ENCODE measurements at regions not wholly inside any gene's neighbourhood (a gene's known extent, or its start where the extent isn't known, plus 50 kb on each side); places are given as distances from the start of the nearest gene placed in this dataset.

DNA sequence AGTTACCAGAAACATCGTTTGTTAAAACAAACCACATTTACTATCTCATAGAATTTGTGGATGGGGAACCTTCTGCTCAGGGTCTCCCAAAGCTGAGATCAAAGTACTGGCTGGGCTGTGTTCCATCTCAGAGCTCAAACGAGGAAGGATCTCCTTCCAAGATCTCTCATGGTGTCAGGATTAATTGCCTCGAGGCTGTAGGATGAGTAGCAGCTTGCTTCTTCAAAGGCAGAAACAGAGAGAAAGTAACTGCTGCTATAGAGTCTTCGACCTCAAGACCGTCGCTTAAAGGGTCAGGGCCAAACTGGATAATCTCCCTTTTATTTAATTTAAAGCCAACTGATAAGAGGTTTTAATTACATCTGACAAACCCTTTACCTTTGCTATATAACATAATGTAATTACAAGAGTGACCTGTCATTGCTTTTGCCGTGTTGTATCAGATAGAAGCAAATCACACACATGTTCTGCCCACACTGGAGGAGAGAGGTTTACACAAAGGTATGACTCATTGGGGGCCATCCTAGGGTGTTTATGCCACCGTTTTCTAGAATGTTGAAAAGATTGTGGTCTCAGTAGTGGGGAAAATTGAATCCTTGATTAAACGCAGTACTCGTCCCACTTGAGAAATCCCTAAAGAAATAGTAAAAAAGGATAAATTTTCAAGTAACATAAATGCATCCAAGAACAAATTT is 868.8 kb upstream of the TMEM132C start:
- no peak for DNase-seq

DNA sequence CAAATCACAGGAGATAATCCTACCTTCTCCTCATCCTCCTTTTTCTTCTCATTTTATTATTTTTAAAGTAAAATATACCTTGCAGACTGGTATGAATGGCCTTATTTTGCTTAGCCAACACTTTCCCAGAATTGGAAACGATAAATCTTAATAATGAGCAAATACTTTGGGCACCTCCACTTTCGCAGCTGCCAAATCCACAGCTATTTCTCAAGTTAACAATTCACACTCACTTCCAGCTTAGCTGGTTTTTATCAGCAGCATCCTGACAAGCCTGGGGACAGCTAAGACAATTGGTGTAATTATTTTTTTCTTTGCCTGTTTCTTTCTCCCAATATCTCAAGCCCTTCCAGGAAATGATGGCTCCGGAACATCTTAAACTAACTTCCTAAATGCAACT is 867.5 kb upstream of the TMEM132C start:
- no peak for DNase-seq

DNA sequence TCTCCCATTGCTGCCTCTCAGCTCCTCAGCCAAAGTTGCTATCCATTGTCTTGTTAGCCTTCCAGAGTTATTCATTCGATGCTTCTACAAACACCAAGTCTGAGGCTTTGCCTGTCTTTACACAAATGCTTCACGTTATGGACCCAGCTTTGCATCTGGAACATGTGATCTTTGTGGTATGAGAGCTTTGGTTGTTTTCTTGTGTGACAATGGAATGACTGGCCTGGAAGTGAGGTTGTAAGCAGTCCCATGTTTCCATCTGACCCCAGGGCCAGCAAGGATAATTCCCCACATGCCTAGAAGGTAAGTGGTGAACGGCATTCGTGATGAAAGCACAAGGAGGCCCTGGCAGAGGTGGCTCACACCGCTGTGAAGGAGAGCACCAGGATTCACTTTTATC is 866.7 kb upstream of the TMEM132C start:
- no peak for DNase-seq

GRCh38 chr12:127401005-127401404 is 866.0 kb upstream of the TMEM132C start:
- DNase-seq: no peak

GRCh38 chr12:127401536-127401935 is 865.4 kb upstream of the TMEM132C start:
- no peak for DNase-seq

DNA sequence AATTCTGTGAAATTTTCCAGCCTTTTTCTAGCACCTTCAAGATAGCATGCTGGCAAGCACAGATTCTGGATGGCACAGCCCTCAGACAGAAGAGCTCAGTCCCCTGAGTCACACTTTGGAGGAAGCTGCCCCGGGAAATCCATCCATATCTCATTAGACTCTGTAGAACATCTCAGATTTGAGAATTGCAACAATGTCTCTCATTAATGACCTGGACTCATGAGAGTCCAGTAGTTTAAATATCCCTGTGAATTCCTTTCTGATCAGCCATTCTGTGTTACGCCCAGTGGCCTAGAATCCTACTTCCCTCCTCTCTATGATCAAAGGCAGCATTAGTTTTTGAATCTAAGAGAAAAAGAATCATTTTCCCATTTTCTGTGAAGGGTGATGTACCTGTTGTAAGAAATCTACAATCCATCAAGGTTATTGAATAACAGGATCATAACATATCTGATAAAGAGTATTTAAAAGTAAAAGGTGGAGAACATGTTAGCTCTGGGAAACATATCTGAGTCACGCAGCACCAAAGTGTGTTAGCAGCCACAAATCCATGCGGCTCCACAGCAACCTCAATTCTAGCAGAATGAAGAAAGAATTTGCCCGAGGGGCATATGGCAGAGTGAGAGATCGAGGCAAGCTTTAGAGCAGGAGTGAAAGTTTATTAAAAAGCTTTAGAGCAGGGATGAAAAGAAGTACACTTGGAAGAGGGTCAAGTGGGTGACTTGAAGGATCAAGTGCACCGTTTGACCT is 855.6 kb upstream of the TMEM132C start:
- no peak for DNase-seq

GRCh38 chr12:127411981-127412380 is 855.0 kb upstream of the TMEM132C start:
- no peak for DNase-seq

- no peak for DNase-seq
Observed at GRCh38 chr12:127412866-127413265, 854.1 kb upstream of the TMEM132C start.

GRCh38 chr12:127414186-127414585 is 852.8 kb upstream of the TMEM132C start:
- no peak for DNase-seq

GRCh38 chr12:127414636-127415035 is 852.3 kb upstream of the TMEM132C start:
- DNase-seq: no peak

GRCh38 chr12:127416796-127417195 is 850.2 kb upstream of the TMEM132C start:
- no peak for DNase-seq

DNA sequence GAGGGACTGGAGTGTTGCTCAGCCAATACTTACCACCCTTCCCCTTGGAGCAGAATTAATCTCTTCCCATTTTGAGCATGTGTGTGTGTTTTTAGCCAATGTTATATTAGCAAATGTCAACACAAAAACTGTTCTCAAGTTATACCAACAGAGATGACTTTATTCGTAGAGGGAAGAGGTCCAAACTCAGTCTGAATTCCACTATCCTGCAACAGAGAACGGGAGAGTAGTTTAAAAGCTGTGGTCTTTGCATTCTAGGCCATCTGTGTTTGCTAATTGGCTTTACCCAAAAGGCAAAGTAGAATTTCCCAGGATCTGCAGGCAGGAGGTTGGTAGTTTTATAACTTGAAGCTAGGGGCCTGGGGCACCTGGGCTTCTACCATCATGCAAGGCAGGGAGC is 847.9 kb upstream of the TMEM132C start:
- DNase-seq: no peak

DNA sequence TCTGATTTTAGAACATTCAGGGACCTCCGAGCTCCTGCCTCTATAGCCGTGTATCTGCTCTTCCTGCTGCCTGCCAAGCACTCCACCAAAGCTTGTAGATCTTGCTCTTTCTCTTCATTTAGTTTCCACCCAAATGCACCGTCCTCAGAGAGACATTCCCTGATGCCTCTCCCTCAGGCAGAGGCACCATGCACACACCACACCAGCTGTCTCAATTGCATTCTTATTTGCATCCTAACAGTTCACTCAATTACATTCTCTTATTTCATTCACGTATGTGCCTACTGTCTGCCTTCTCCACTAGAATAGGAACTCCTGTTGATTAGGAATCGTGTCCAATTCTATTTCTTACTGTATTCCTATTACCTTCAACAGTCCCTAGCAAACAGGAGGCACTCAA is 845.4 kb upstream of the TMEM132C start:
- DNase-seq: no peak

- DNase-seq: no peak
Observed at GRCh38 chr12:127422935-127423566, 843.9 kb upstream of the TMEM132C start.

DNA sequence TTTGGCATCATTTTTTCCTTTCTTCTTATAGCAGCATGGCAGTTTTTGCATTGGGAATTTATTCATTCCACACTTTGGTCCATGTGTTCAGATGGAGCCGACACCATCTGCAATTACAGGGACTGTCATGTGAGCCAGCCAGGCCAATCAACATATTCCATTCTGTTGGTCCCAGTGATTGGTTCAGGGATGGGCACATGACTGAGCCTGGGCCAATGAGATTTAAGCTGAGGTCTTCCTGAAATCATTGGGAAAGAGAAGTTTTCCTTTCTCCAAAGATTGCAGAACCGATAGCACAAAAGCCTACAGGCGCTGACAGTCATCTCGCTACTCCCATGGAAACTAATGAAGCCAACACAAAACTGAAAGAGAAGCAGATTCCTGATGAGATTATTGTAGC is 841.5 kb upstream of the TMEM132C start:
- DNase-seq: no peak

DNA sequence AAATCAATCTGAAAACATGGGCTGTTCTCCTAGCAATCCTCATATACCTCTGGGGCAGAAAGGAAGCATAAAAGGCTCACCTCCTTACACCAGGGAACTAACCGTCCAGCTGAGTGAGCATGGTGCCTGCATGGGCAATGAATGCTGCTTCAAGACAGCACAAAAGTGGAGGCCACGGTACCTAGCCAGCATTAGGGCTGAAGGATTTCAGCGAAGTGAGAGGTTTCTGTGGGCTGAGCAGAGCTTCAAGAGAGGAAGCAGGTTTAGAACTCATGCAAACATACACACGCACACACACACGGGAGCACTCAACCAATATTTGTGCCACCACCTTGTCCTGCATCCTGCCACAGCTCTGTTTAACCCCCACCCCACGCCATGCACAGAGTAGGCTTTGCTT is 838.5 kb upstream of the TMEM132C start:
- DNase-seq: no peak

DNA sequence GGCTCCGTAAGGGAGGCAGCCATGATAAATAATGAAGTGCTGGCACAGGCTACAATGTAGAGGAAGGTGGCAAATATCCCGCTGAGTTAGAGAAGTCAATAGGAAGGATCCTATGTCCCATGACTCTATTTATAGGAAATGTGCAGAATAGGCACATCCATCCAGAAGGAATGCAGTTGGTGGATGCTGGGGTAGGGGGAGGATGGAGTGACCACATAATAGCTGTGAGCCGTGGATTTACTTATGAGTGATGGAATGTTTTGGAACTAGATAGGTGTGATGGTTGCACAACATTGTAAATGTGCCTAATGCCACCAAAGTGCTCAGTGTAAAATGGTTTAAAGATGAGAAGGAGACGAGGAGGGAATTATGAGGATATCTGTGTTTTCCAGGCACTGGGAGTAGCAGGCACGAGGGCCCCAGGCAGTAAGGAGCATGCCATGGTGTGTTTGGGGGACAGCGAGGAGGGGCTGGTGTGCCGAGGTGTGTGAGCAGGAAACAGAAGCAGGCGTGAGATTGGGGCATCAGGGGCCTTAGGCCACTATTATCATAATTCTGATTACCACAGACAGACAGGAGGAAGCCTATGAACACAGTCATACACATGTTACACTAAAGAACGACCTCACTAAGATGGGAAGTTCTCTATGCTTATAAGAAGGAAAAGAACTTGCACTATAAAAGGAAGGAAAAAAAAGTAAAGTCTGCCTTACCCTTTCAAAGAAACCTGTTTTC is 837.3 kb upstream of the TMEM132C start:
- DNase-seq: no peak

DNA sequence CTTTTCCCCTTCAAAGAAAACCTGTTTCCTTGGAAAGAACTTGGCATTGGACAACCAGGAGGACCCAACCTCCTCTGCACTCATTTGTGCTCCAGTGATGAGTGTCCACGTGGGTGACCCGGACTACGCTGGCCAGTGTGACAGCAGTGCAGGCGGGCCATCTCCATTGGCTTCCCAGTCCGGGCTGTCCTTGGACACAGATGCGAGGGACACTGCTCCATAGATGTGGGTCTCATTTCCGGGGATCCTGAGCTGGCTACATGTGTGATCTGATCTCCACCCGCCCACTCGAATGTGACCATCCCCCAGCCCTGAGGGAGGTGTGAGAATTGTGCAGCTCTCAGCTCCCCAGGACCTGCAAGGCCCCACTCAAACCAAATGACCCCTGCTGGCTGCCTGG is 836.6 kb upstream of the TMEM132C start:
- no peak for DNase-seq

- DNase-seq: no peak
Observed at GRCh38 chr12:127431177-127431576, 835.8 kb upstream of the TMEM132C start.

- DNase-seq: no peak
Observed at GRCh38 chr12:127431594-127431993, 835.4 kb upstream of the TMEM132C start.

GRCh38 chr12:127435439-127435838 is 831.5 kb upstream of the TMEM132C start:
- DNase-seq: no peak

DNA sequence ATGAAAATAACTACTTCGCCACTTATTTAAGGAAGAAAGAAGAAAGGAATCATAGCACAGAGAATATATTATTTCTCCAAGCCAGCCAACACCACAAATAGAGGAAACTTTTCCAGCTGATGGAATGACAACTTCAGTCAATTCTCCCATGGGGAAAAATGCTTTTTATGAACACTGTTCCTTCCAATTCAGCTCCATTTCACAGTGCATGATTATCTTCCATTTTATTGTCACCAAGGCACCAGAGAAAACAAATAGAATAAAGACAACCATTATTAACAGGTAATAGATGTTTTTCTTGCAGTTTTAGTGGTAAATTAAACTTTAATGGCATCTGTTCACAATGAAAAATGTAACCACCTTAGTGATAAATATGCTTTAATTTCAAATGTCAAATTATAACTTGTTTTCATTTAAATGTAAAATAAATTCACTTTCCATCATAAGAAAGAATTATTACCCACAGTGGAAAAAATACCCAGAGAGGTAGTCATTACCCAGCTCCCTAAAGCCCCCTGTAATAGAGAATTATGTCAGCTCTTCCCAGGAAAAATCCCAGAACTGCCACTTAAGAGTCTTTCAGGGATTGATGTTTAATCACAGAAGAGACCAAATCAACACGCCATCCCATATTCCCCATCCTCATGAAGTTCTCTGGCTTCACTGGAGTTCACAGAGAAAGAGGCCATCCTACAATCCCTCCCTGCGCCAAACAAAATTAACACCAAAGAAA is 828.3 kb upstream of the TMEM132C start:
- DNase-seq: no peak

Measured in C1 segment of cervical spinal cord (tissue), 14 donors.